Mesenchymal stem cell (in vitro differentiated cells and primary cell): ENCODE measurements at regions not wholly inside any gene's neighbourhood (a gene's known extent, or its start where the extent isn't known, plus 50 kb on each side); places are given as distances from the start of the nearest gene placed in this dataset.

Experiments
- DNase-seq: peaks from one replicate; pipeline ENCODE4 v3.0.0-alpha.2; 2013
- H2AFZ ChIP-seq: one replicate; pipeline ENCODE4 v1.6.1; 2013; ENCODE audit warnings: low read depth, mild to moderate bottlenecking, control low read depth, inconsistent platforms, low read length, moderate library complexity
- H2AK5ac ChIP-seq: 2 replicates; pipeline ENCODE4 v1.6.1; 2013; ENCODE audit warnings: low read length, moderate library complexity, mild to moderate bottlenecking, inconsistent platforms; ENCODE audit not compliant: severe bottlenecking
- H2BK120ac ChIP-seq: one replicate; pipeline ENCODE4 v1.6.1; 2013; ENCODE audit warnings: low read depth, mild to moderate bottlenecking, inconsistent platforms, low read length, moderate library complexity
- H2BK12ac ChIP-seq, 2 experiments: one replicate each; pipeline ENCODE4 v1.6.1; 2013; ENCODE audit warnings: inconsistent platforms in 2 of 2, low read length in 2 of 2, mild to moderate bottlenecking in 2 of 2, moderate library complexity in 2 of 2, control low read depth in 1 of 2
- H2BK15ac ChIP-seq: one replicate; pipeline ENCODE4 v1.6.1; 2013; ENCODE audit warnings: mild to moderate bottlenecking, low read depth, inconsistent platforms; ENCODE audit not compliant: poor library complexity, severe bottlenecking
- H2BK5ac ChIP-seq: 2 replicates; pipeline ENCODE4 v1.6.1; 2013; ENCODE audit warnings: low read depth, mild to moderate bottlenecking, low read length, control low read depth, inconsistent platforms; ENCODE audit not compliant: poor library complexity, severe bottlenecking
- H3K14ac ChIP-seq, 2 experiments: one replicate each; pipeline ENCODE4 v1.6.1; 2013; ENCODE audit warnings: inconsistent platforms in 2 of 2, low read length in 2 of 2, control low read depth in 1 of 2, mild to moderate bottlenecking in 1 of 2, moderate library complexity in 1 of 2
- H3K18ac ChIP-seq, 2 experiments: one replicate each; pipeline ENCODE4 v1.6.1; 2013; ENCODE audit warnings: inconsistent platforms in 2 of 2, low read length in 2 of 2, control low read depth in 1 of 2, low read depth in 1 of 2, mild to moderate bottlenecking in 1 of 2
- H3K23ac ChIP-seq, 2 experiments: one replicate each; pipeline ENCODE4 v1.6.1; 2013; ENCODE audit warnings: inconsistent platforms in 2 of 2, low read length in 2 of 2, mild to moderate bottlenecking in 2 of 2, moderate library complexity in 2 of 2, control low read depth in 1 of 2
- H3K27ac ChIP-seq: 2 replicates; pipeline ENCODE4 v1.5.1; 2013; ENCODE audit warnings: mild to moderate bottlenecking, moderate library complexity, low read length, control low read depth, inconsistent platforms; ENCODE audit not compliant: poor library complexity, severe bottlenecking
- H3K27me3 ChIP-seq, 2 experiments: 2 replicates each; pipeline versions ENCODE4 v1.6.1 to v1.7.0; 2013; ENCODE audit warnings: low read length in 2 of 2, mild to moderate bottlenecking in 2 of 2, moderate library complexity in 2 of 2, control low read depth in 1 of 2, inconsistent platforms in 1 of 2; ENCODE audit not compliant: control insufficient read depth in 1 of 2, insufficient read depth in 1 of 2
- H3K36me3 ChIP-seq, 2 experiments: 2 replicates each; pipeline versions ENCODE4 v1.6.1 to v1.7.0; 2013; ENCODE audit warnings: low read length in 2 of 2, control low read depth in 1 of 2, inconsistent platforms in 1 of 2, low read depth in 1 of 2, mild to moderate bottlenecking in 1 of 2; ENCODE audit not compliant: insufficient read depth in 2 of 2, control insufficient read depth in 1 of 2
- H3K4ac ChIP-seq, 2 experiments: one replicate each; pipeline ENCODE4 v1.6.1; 2013; ENCODE audit warnings: inconsistent platforms in 2 of 2, low read length in 2 of 2, mild to moderate bottlenecking in 2 of 2, moderate library complexity in 2 of 2, control low read depth in 1 of 2, low read depth in 1 of 2
- H3K4me1 ChIP-seq: 2 replicates; pipeline ENCODE4 v1.6.1; 2013; ENCODE audit warnings: low read depth, low read length, control low read depth; ENCODE audit not compliant: control insufficient read depth, insufficient read depth
- H3K4me2 ChIP-seq: 2 replicates; pipeline ENCODE4 v1.6.1; 2013; ENCODE audit warnings: low read length, mild to moderate bottlenecking, inconsistent platforms; ENCODE audit not compliant: poor library complexity, severe bottlenecking
- H3K4me3 ChIP-seq, 2 experiments: 2 replicates each; pipeline versions ENCODE4 v1.5.1 to v1.7.0; 2013; ENCODE audit warnings: low read length in 2 of 2, mild to moderate bottlenecking in 2 of 2, control low read depth in 1 of 2, low read depth in 1 of 2; ENCODE audit not compliant: insufficient read depth in 1 of 2
- H3K79me1 ChIP-seq: replicated peaks from 2 replicates; pipeline ENCODE4 v1.6.1; 2013; ENCODE audit warnings: mild to moderate bottlenecking, control low read depth, low read length, inconsistent platforms; ENCODE audit not compliant: poor library complexity, severe bottlenecking
- H3K9ac ChIP-seq: 2 replicates; pipeline ENCODE4 v1.7.0; 2013; ENCODE audit warnings: mild to moderate bottlenecking, low read length, moderate library complexity
- H3K9me3 ChIP-seq: 2 replicates; pipeline ENCODE4 v1.7.0; 2013; ENCODE audit warnings: mild to moderate bottlenecking, low read length; ENCODE audit not compliant: control insufficient read depth
- H4K8ac ChIP-seq: one replicate; pipeline ENCODE4 v1.6.1; 2013; ENCODE audit warnings: inconsistent platforms, mild to moderate bottlenecking, low read length, moderate library complexity
- H4K91ac ChIP-seq: one replicate; pipeline ENCODE4 v1.6.1; 2013; ENCODE audit warnings: mild to moderate bottlenecking, low read length, inconsistent platforms
- WGBS: methylation state at CpG from one replicate; pipeline ENCODE4 v1.1.7; 2013; ENCODE audit warnings: mixed read lengths; 5-methylcytosine and 5-hydroxymethylcytosine counted together

- peak overlapping the region; percentile 91 for H3K9ac ChIP-seq
These were observed 199.3 kb downstream of the TFAP2C start for GRCh38 chr20:56828402-56828801.

GRCh38 chr20:56829788-56830385, 200.8 kb downstream of the TFAP2C start:
- Histone ChIP-seq H3K9ac (no peak overlapping the region), H2BK5ac (no peak overlapping the region), H3K79me1 (no peaks in the 10 kb centered on the region), H4K8ac (no peak overlapping the region), H3K18ac (no peak overlapping the region), H3K27ac (no peak overlapping the region), H2AFZ (no peak overlapping the region), H3K36me3 (no peaks in the 10 kb centered on the region), H3K4me2 (no peak overlapping the region), H3K23ac (no peak overlapping the region), H2BK120ac (no peak overlapping the region), H3K4me1 (peaks cover 2% of the 10 kb centered on the region), H3K4me3 (no peak overlapping the region), H2BK15ac (no peak overlapping the region), H3K27me3 (peaks cover 22 to 48% of the 10 kb centered on the region in 2 experiments), H2AK5ac (no peak overlapping the region), H2BK12ac (no peak overlapping the region), H3K4ac (no peak overlapping the region), H4K91ac (no peak overlapping the region), H3K14ac (peak overlapping the region in 1 of 2 experiments; percentile 20), H3K9me3 (no peaks in the 10 kb centered on the region)
- no peak for DNase-seq
- 24% methylated on average over 13 of the region's 17 CpGs for WGBS

More at GRCh38 chr20:56828402-56828801, 199.3 kb downstream of the TFAP2C start:
- H2BK12ac ChIP-seq, result no peak overlapping the region
- H3K27ac ChIP-seq, result no peak overlapping the region
- H3K79me1 ChIP-seq, result no peaks in the 10 kb centered on the region
- WGBS, result 97% methylated on average over 9 of the region's 9 CpGs
- H3K23ac ChIP-seq, result no peak overlapping the region
- no peak for DNase-seq
- no peak overlapping the region for H4K8ac ChIP-seq
- H2AK5ac ChIP-seq, result no peak overlapping the region
- no peak overlapping the region for H2BK120ac ChIP-seq
- no peaks in the 10 kb centered on the region for H3K36me3 ChIP-seq
- no peak overlapping the region for H3K4me2 ChIP-seq
- peaks cover 19 to 34% of the 10 kb centered on the region in 2 experiments for H3K27me3 ChIP-seq
- no peak overlapping the region for H4K91ac ChIP-seq
- H3K4me3 ChIP-seq, result no peak overlapping the region
- H3K9me3 ChIP-seq, result no peaks in the 10 kb centered on the region
- no peak overlapping the region for H3K18ac ChIP-seq
- no peak overlapping the region for H2BK15ac ChIP-seq
- H3K14ac ChIP-seq, result no peak overlapping the region
- no peaks in the 10 kb centered on the region for H3K4me1 ChIP-seq
- no peak overlapping the region for H2AFZ ChIP-seq
- no peak overlapping the region for H2BK5ac ChIP-seq
- no peak overlapping the region for H3K4ac ChIP-seq

DNA sequence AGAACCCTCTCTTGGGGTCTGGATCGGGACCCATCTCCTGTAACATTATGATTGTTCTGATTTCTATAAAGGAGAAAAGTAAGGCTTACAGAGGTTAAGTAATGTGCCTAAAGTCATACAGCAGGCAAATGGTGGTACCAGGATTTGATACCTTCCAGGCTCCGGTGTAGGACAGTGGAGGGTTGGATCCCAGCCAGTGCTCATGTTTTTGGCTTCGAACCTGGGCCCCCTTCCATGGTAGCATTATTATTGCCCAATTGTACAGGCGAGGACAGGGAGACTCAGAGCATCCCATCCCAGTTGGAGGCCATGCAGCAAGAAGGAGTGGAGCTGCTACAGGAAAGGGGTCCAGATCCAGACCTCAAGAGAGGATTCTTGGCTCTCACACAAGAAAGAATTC, 202.7 kb downstream of the TFAP2C start:
- Histone ChIP-seq H3K79me1 (no peaks in the 10 kb centered on the region), H3K27ac (no peak overlapping the region), H2BK120ac (no peak overlapping the region), H3K4ac (no peak overlapping the region), H2AK5ac (no peak overlapping the region), H3K9ac (no peak overlapping the region), H2AFZ (no peak overlapping the region), H3K23ac (no peak overlapping the region), H3K18ac (no peak overlapping the region), H2BK12ac (no peak overlapping the region), H3K4me3 (no peak overlapping the region), H2BK15ac (no peak overlapping the region), H3K4me2 (no peak overlapping the region), H3K14ac (no peak overlapping the region), H2BK5ac (no peak overlapping the region), H4K91ac (no peak overlapping the region), H4K8ac (no peak overlapping the region), H3K36me3 (no peaks in the 10 kb centered on the region), H3K9me3 (no peaks in the 10 kb centered on the region), H3K27me3 (peaks cover 22 to 67% of the 10 kb centered on the region in 2 experiments), H3K4me1 (peaks cover 7% of the 10 kb centered on the region)
- no peak for DNase-seq
- WGBS, result 93% methylated on average over 4 of the region's 4 CpGs

DNA sequence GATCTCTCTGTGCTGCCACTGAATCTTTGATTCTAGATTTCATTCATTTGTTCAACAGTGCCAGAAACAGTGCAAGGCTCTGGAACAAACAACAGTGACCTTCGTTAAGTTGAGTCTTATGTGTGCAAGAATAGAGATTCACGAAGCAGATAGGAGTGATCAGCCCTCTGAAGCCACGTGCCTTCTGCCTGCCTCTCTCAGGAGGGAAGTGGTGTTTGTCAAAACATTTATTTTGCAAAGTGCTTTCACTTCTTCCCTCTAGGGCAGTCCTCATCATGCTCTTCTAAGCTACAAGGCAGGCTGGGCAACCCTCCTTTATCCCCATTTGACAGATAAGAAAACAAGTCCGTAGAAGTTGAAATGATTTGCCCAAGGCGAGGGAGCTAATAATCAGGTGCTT, 204.3 kb downstream of the TFAP2C start:
- Histone ChIP-seq H2BK12ac (no peak overlapping the region), H3K23ac (no peak overlapping the region), H3K18ac (no peak overlapping the region), H2BK120ac (no peak overlapping the region), H2BK5ac (no peak overlapping the region), H3K14ac (no peak overlapping the region), H3K4ac (no peak overlapping the region), H3K27me3 (peaks cover 19 to 83% of the 10 kb centered on the region in 2 experiments), H2AK5ac (no peak overlapping the region), H3K4me1 (peaks cover 8% of the 10 kb centered on the region), H2BK15ac (no peak overlapping the region), H3K79me1 (no peaks in the 10 kb centered on the region), H4K91ac (no peak overlapping the region), H3K36me3 (no peaks in the 10 kb centered on the region), H3K27ac (no peak overlapping the region), H3K4me3 (no peak overlapping the region), H3K9ac (no peak overlapping the region), H4K8ac (no peak overlapping the region), H2AFZ (no peak overlapping the region), H3K4me2 (no peak overlapping the region), H3K9me3 (no peaks in the 10 kb centered on the region)
- no peak for DNase-seq
- WGBS, result 78% methylated on average over 3 of the region's 5 CpGs
